ENCODE measurements at regions not wholly inside any gene's neighbourhood (a gene's known extent, or its start where the extent isn't known, plus 50 kb on each side); places are given as distances from the start of the nearest gene placed in this dataset.

- Histone ChIP-seq H3K9ac (ENCODE audit: insufficient read depth, low read length) (no peak overlapping the region), H3K36me3 (ENCODE audit: control insufficient read depth, insufficient read depth, low read length) (no peaks in the 10 kb centered on the region), H3K79me2 (ENCODE audit: control insufficient read depth, insufficient read depth, low read length) (no peaks in the 10 kb centered on the region), H4K20me1 (ENCODE audit: control insufficient read depth, extremely low read depth, insufficient read depth, low read length) (no peaks in the 10 kb centered on the region), H3K27me3 (ENCODE audit: control insufficient read depth, insufficient read depth, low read length) (no peaks in the 10 kb centered on the region), H3K4me1 (ENCODE audit: control insufficient read depth, extremely low read depth, insufficient read depth, low read length) (no peaks in the 10 kb centered on the region), H3K4me2 (ENCODE audit: extremely low read depth, insufficient read depth, low read length) (no peak overlapping the region), H2AFZ (ENCODE audit: low read length) (no peak overlapping the region), H3K27ac (ENCODE audit: insufficient read depth, low read length) (no peak overlapping the region), H3K4me3 (replicated peaks in 1 of 4; ENCODE audit: control extremely low read depth in 1 of 4, insufficient read depth in 1 of 4, low read depth in 3 of 4, low read length in 4 of 4) (no peak overlapping the region), H3K9me3 (ENCODE audit: control insufficient read depth, insufficient read depth, low read depth, low read length) (no peaks in the 10 kb centered on the region)
- TF ChIP-seq CTCF (conservative IDR thresholded peaks at IDR 0.05 in 1 of 2, IDR thresholded peaks at IDR 0.05 in 1 of 2; ENCODE audit: low read depth in 1 of 2, low read length in 2 of 2) (no peak), EZH2 (IDR thresholded peaks at IDR 0.05; ENCODE audit: low read length, missing control alignments) (no peak)
- no peak for DNase-seq (ENCODE audit: low read depth in 2 of 2)
Observed at GRCh38 chr11:134994431-134994830, 582.4 kb upstream of the B3GAT1 start.

- Histone ChIP-seq H3K4me3 (replicated peaks in 1 of 4; ENCODE audit: control extremely low read depth in 1 of 4, insufficient read depth in 1 of 4, low read depth in 3 of 4, low read length in 4 of 4) (no peak overlapping the region), H3K4me1 (ENCODE audit: control insufficient read depth, extremely low read depth, insufficient read depth, low read length) (no peaks in the 10 kb centered on the region), H4K20me1 (ENCODE audit: control insufficient read depth, extremely low read depth, insufficient read depth, low read length) (no peaks in the 10 kb centered on the region), H3K9ac (ENCODE audit: insufficient read depth, low read length) (no peak overlapping the region), H3K27me3 (ENCODE audit: control insufficient read depth, insufficient read depth, low read length) (no peaks in the 10 kb centered on the region), H2AFZ (ENCODE audit: low read length) (no peak overlapping the region), H3K79me2 (ENCODE audit: control insufficient read depth, insufficient read depth, low read length) (no peaks in the 10 kb centered on the region), H3K4me2 (ENCODE audit: extremely low read depth, insufficient read depth, low read length) (no peak overlapping the region), H3K27ac (ENCODE audit: insufficient read depth, low read length) (no peak overlapping the region), H3K9me3 (ENCODE audit: control insufficient read depth, insufficient read depth, low read depth, low read length) (no peaks in the 10 kb centered on the region), H3K36me3 (ENCODE audit: control insufficient read depth, insufficient read depth, low read length) (no peaks in the 10 kb centered on the region)
- no peak for DNase-seq (ENCODE audit: low read depth in 2 of 2)
- TF ChIP-seq CTCF (conservative IDR thresholded peaks at IDR 0.05 in 1 of 2, IDR thresholded peaks at IDR 0.05 in 1 of 2; ENCODE audit: low read depth in 1 of 2, low read length in 2 of 2) (no peak), EZH2 (IDR thresholded peaks at IDR 0.05; ENCODE audit: low read length, missing control alignments) (no peak)
Observed at GRCh38 chr11:134993691-134994243, 581.7 kb upstream of the B3GAT1 start.

- H3K4me1 ChIP-seq (ENCODE audit: control insufficient read depth, extremely low read depth, insufficient read depth, low read length) = no peaks in the 10 kb centered on the region
- no peak overlapping the region for H3K4me2 ChIP-seq (ENCODE audit: extremely low read depth, insufficient read depth, low read length)
- no peaks in the 10 kb centered on the region for H3K79me2 ChIP-seq (ENCODE audit: control insufficient read depth, insufficient read depth, low read length)
- H3K36me3 ChIP-seq (ENCODE audit: control insufficient read depth, insufficient read depth, low read length) = no peaks in the 10 kb centered on the region
- no peak for TF ChIP-seq EZH2 (IDR thresholded peaks at IDR 0.05; ENCODE audit: low read length, missing control alignments)
- no peak for TF ChIP-seq CTCF (conservative IDR thresholded peaks at IDR 0.05 in 1 of 2, IDR thresholded peaks at IDR 0.05 in 1 of 2; ENCODE audit: low read depth in 1 of 2, low read length in 2 of 2)
- H2AFZ ChIP-seq (ENCODE audit: low read length) = no peak overlapping the region
- no peak overlapping the region for H3K27ac ChIP-seq (ENCODE audit: insufficient read depth, low read length)
- no peaks in the 10 kb centered on the region for H3K27me3 ChIP-seq (ENCODE audit: control insufficient read depth, insufficient read depth, low read length)
- no peaks in the 10 kb centered on the region for H4K20me1 ChIP-seq (ENCODE audit: control insufficient read depth, extremely low read depth, insufficient read depth, low read length)
- no peak overlapping the region for H3K4me3 ChIP-seq (replicated peaks in 1 of 4; ENCODE audit: control extremely low read depth in 1 of 4, insufficient read depth in 1 of 4, low read depth in 3 of 4, low read length in 4 of 4)
- no peaks in the 10 kb centered on the region for H3K9me3 ChIP-seq (ENCODE audit: control insufficient read depth, insufficient read depth, low read depth, low read length)
- DNase-seq (ENCODE audit: low read depth in 2 of 2) = no peak
- no peak overlapping the region for H3K9ac ChIP-seq (ENCODE audit: insufficient read depth, low read length)
Observed at GRCh38 chr11:134992981-134993380, 580.9 kb upstream of the B3GAT1 start.
